ENCODE measurements at regions not wholly inside any gene's neighbourhood (a gene's known extent, or its start where the extent isn't known, plus 50 kb on each side); places are given as distances from the start of the nearest gene placed in this dataset.

DNA sequence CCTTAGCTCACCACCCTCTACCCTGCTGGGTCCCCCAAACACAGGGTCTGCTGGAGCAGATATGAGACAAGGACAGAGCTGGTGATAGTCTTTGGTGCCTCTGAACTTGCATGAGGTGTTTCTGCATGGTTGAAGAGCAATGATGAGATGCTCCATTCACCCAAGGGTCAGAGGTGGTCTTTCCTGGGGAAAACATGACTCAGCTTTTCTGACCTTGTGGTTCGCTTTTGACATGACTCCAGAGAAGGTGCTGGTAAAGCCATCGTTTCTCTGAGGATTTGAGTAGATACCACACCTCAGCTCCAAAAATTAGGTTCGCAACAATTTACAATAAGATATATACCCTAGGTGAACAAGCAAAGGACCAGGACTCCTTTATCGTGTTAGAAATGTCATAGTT lies 304.8 kb downstream of the DHX35 start:
- H3K27ac ChIP-seq = no peak overlapping the region
- TF ChIP-seq, protein P1, sequence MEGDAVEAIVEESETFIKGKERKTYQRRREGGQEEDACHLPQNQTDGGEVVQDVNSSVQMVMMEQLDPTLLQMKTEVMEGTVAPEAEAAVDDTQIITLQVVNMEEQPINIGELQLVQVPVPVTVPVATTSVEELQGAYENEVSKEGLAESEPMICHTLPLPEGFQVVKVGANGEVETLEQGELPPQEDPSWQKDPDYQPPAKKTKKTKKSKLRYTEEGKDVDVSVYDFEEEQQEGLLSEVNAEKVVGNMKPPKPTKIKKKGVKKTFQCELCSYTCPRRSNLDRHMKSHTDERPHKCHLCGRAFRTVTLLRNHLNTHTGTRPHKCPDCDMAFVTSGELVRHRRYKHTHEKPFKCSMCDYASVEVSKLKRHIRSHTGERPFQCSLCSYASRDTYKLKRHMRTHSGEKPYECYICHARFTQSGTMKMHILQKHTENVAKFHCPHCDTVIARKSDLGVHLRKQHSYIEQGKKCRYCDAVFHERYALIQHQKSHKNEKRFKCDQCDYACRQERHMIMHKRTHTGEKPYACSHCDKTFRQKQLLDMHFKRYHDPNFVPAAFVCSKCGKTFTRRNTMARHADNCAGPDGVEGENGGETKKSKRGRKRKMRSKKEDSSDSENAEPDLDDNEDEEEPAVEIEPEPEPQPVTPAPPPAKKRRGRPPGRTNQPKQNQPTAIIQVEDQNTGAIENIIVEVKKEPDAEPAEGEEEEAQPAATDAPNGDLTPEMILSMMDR (conservative IDR thresholded peaks at IDR 0.05) = no peak

DNA sequence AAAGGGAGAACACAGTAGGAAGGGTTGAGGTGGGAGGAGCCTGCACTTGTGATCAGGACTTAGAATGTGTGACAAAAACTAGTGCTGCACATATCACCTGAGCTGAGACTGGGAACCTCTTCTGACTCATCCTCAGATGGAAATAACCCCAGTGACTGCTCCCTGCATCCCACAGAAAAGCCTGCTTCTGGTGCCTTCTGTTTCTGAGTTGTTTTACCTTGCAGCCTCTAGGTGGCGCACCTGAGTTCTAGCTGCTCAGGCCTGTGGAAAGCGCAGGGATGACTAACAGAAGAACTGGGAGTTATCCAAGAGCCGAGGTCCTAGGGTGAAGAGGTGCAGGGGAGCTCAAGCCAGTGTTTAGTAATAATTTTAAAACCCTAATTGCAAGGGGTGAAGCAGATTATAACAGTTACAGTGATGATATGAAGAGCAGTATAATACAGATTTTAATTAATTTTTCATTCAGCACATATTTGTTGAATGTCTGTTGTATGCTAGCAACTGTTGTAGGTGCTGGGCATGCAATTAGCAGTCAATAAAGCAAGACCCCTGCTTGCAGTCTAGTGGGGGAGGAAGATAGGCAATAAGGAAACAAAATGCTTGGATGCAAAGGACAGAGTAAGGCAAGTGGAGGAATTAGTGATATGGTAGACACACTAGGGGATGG lies 302.5 kb downstream of the DHX35 start:
- no peak overlapping the region for H3K27ac ChIP-seq
- TF ChIP-seq, protein P1 (conservative IDR thresholded peaks at IDR 0.05) = peak; percentile 98

DNA sequence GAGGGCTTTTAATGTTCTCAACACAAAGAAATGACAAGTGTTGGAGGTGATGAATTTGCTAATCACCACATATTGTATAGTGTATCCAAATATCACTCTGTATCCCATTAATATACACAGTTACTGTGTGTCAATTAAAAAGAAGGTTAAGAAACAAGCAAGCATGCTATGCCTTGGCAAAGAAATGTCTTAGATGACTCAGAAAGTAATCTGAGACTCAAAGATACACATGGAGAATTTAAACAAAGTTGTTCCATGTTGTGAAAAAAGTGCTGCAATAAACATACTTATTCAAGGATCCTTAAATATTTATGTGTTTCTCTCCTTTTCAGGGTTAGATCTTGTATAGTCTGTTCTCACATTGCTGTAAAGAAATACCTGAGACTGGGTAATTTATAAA lies 300.9 kb downstream of the DHX35 start:
- H3K27ac ChIP-seq = no peak overlapping the region

DNA sequence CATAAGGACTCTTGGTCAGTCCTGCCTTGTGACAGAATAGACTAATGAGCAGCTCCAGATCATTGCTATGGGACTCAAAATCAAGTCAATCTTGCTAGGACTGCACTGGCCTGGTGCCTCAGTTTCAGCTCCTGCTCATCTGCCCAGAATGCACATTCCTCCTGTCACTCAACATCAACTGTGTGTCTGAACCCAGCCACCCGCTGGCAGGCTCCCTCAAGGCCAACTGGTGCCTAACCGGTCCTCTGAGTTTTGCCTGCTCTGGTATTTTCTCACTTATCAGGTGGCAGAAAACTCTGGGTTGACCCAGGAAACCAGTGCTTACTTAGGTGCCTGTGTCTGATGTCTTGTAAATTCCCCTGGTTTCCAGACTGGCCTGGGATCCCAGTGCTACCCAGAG lies 297.7 kb downstream of the DHX35 start:
- peak overlapping the region; percentile 62 for H3K27ac ChIP-seq
- TF ChIP-seq, protein P1 (conservative IDR thresholded peaks at IDR 0.05) = no peak

More for the DNA sequence above, 300.9 kb downstream of the DHX35 start:
- TF ChIP-seq, protein P1 (conservative IDR thresholded peaks at IDR 0.05) = no peak

DNA sequence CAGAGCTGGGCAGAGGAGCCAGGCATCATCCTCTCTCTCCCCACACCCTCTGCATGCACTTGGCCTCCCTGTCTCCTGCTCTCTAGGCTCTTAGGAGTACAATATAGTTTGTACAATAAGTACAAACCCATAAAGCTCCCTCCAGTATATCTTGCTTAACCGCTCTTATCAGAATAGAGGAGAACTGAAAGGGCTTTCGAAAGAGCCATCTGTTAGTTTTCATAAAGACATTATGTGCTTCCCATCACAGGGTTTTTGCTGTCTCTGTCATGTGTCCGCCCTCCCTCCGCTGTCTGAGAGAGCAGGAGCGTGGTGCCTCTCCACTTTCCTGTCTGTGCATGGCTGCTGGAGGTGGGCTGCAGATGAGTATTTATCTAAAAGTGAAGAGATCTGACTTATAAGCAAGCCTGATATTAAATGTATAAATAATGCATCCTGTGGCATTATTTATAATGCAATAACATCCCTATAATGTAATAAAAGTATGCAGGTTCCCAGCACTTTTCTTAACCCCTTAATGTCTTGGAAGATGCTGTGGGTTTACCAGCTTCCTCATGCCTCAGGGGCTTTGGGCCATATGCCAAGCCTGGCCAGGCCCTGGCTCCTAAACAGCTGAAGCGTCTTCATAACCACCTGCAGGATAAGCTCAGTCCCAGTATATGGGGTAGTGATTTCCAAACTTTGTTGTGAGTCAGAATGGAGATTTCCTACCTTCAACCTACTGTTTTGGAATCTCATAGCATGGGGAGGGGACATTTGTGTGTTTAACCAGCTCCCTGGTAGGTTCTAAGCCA lies 297.1 kb downstream of the DHX35 start:
- TF ChIP-seq, protein P1 (conservative IDR thresholded peaks at IDR 0.05) = no peak
- peak overlapping the region; percentile 62 for H3K27ac ChIP-seq

DNA sequence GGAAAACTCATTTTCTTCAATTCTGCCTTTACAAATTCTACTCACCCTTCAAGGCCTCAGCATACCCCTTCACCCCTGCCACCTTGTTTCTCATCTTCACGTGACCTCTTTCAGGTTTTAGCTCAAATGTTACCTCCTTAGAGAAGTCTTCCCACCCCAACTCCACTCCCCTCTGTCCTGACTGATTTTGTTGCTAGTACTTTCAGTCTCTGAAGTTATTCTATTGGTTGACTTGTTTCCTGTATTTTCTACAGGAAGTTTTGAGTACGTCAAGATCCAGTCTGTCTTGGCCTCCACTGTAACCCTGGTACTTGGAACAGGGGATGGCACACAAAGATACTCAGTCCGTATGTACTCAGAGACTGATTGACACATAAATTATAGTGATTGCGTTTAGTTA lies 296.1 kb downstream of the DHX35 start:
- TF ChIP-seq, protein P1 (conservative IDR thresholded peaks at IDR 0.05) = no peak
- peak overlapping the region; percentile 62 for H3K27ac ChIP-seq

DNA sequence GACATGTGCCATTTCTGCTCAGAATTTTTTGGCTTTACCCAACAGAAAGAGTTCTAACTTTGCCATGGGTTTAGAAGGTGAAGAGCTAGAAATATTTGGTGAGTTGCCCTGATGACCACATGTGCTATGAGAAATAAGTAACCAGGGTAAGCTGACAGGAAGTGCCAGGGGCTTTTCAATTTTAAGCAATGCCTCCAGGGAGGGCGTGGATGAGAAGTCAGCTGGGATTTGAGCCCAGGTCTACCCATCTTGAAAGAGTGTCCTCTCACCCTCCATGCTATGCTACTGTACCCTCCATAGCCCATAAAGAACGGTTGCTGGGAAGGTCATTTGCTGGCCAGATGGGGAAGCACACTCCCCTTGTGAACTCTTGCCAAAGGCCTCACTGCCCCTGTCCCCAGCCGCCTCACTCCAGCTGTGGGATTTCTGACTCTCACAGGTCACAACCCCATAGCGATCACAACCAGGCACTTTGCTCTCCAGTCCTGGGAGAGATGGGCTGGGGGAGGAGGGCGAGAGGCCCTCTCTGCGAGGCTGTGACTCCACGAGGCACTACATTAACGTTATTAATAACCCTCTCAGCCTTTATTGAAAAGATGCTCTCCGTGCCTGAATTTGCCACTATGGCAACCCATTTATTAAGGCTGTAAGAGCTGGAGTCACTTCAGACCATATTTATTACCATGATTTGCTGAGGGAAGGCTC lies 291.1 kb downstream of the DHX35 start:
- no peak overlapping the region for H3K27ac ChIP-seq

More for the DNA sequence above, 291.1 kb downstream of the DHX35 start:
- TF ChIP-seq, protein P1 (conservative IDR thresholded peaks at IDR 0.05) = no peak

Measured in VCaP (cell line).